Lower lobe of right lung (tissue), 2 donors: ENCODE measurements at regions not wholly inside any gene's neighbourhood (a gene's known extent, or its start where the extent isn't known, plus 50 kb on each side); places are given as distances from the start of the nearest gene placed in this dataset.
"Not testable (repeated sequence)": the region's sequence is repeated elsewhere in the genome, so short reads cannot be mapped to it uniquely, and the experiment has no call there.

Source experiments
- ATAC-seq, 2 donors: fragments of 200-7000 bp; cut with Tn5 transposase; one replicate each; pipeline ENCODE4 v1.9.1; 2020 to 2022; ENCODE audit warnings: mild to moderate bottlenecking in 2 of 2, moderate library complexity in 2 of 2
- DNase-seq: peaks from one replicate; pipeline ENCODE4 v3.0.0-alpha.2; 2020
- H3K27ac ChIP-seq: fragments of 200-600 bp; one replicate; pipeline ENCODE4 v1.8.0; 2022
- H3K27me3 ChIP-seq: fragments of 200-600 bp; one replicate; pipeline ENCODE4 v1.8.0; 2022; ENCODE audit warnings: low read depth
- H3K36me3 ChIP-seq: fragments of 200-600 bp; one replicate; pipeline ENCODE4 v1.8.0; 2022; ENCODE audit warnings: mild to moderate bottlenecking
- H3K4me1 ChIP-seq: fragments of 200-600 bp; one replicate; pipeline ENCODE4 v1.8.0; 2022
- H3K4me3 ChIP-seq: fragments of 200-600 bp; one replicate; pipeline ENCODE4 v1.8.0; 2022; ENCODE audit warnings: mild to moderate bottlenecking
- H3K9me3 ChIP-seq: fragments of 200-600 bp; one replicate; pipeline ENCODE4 v1.8.0; 2022
- intact Hi-C: fragments of 100-400 bp; cut with DNase I; formaldehyde crosslinking; loops from one replicate; pipeline ENCODE4 v1.11.0; 2022
- donor health status: DM: no; HTN: yes; CAD: no; lungs with severe emphysema.

DNA sequence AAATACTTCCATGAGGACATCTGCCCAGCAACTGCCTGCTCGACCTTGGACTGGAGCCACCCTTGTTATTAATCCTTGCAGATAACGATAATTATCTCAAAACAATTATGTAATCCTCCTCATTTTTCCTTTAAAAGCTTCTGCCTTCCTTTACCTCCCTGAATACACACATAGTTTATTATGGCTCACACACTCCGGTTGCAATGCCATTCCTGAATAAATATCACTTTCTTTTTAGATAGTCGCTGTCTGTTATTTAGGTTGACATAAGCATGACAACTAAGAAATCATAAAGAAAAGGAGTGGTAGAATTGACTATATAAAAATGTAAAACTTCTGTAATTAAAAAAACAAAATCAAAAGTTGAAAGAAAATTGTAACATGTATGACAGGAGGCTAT, 64.8 kb downstream of the B4GALT7 start:
- intact Hi-C loops, DNase-seq, ATAC-seq: not testable (repeated sequence)

GRCh38 chr5:177665172-177665571, 65.2 kb downstream of the B4GALT7 start:
- H3K27ac ChIP-seq, DNase-seq, H3K27me3 ChIP-seq, ATAC-seq, H3K9me3 ChIP-seq, H3K4me3 ChIP-seq, H3K4me1 ChIP-seq, intact Hi-C loops, H3K36me3 ChIP-seq: not testable (repeated sequence)

More for the DNA sequence above, 64.8 kb downstream of the B4GALT7 start:
- not testable (repeated sequence) for H3K4me1 ChIP-seq, H3K27me3 ChIP-seq, H3K27ac ChIP-seq, H3K36me3 ChIP-seq, H3K4me3 ChIP-seq, H3K9me3 ChIP-seq

GRCh38 chr5:177665960-177666359, 66.0 kb downstream of the B4GALT7 start:
- ATAC-seq, H3K4me1 ChIP-seq, H3K36me3 ChIP-seq, H3K27ac ChIP-seq, intact Hi-C loops, H3K27me3 ChIP-seq, DNase-seq, H3K4me3 ChIP-seq, H3K9me3 ChIP-seq: not testable (repeated sequence)

DNA sequence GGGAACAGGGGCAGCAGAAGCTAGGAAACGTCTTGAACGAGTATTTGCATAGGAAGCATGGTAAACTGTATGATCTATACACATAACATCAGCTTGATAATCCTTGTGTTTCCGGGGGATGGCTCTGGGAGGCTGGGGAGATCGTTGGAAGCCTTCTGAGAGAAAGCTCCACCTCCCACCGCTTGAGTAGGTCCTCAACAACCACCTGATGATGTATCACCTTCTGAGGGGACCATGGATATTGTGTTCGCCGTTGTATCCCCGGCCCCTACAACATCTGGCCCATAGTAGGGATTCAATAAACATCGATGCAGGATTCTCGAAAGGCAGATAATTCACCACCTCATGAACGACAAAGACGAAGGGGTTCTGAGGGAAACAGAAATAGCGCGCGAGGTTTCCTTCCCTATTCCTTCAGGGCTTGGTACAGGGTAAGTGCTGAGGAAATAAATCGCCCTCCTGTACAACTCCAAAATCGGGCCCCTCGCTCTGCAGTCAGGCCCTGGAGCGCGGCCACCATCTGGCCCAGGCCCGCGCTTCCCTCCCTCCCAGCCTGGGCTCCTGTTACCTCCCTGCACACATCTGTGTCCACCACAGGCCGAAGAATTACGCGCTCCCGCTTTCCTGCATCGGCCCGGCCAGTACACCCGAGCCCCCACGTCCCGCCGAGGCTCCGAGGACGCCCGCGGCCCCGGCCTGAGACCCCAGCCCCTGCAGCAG, 71.3 kb downstream of the B4GALT7 start:
- peak overlapping the region; percentile 43 for H3K4me3 ChIP-seq
- ATAC-seq = peak; percentile 70
- intact Hi-C loops, H3K27me3 ChIP-seq, DNase-seq, H3K27ac ChIP-seq, H3K4me1 ChIP-seq, H3K36me3 ChIP-seq, H3K9me3 ChIP-seq: not testable (repeated sequence)

DNA sequence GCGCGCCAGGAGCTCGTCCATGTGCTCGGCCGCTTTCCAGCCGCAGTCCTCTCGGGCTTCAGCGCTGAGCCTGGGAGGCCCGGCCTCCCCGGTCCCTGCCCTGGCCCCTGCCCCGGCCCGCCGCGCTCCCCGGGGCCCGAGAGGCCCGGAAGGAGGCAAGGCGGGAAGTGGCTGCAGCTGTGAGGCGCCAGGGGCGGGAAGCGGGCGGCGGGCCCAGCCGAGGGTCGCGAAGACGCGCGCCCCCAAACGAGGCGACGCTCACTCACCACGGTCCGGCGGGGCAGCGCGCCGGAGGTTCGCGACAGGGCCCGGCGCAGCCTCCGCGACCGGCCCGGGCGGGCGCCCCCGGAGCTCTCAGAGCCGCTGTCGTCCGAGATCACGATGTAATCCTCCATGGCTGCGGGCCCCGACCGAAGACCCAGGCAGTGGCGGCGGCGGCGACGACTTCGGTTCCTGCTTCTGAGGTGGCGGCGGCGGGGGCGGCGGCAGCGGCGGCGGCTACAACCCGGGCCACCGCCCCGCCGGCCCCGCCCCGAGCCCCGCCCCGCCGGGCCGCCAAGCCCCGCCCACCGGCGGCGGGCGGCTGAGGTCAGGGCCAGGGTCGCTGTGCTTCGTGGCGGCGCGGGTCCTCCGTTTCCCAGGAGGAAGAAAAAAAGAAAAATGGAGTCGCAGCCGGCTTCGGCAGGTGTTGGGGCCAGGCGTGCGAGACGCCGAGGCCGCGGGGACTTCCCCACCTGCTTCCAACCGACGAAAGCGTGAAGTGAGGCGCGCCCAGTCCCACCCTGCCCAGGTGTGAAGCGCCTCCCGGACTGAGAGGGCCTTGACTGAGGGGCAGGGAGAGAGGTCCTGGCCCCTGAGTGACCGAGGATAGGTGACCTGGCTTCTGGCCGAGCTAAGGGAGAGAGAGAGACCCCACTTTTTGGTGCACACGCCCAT, 72.1 kb downstream of the B4GALT7 start:
- H3K27me3 ChIP-seq, H3K27ac ChIP-seq, H3K9me3 ChIP-seq, intact Hi-C loops, H3K36me3 ChIP-seq, H3K4me1 ChIP-seq: not testable (repeated sequence)
- peak overlapping the region; percentile 49 for H3K4me3 ChIP-seq
- ATAC-seq (peak; percentile 89 to 95), DNase-seq (peak; percentile 88)
